Panc1 (cell line): ENCODE measurements at regions not wholly inside any gene's neighbourhood (a gene's known extent, or its start where the extent isn't known, plus 50 kb on each side); places are given as distances from the start of the nearest gene placed in this dataset.

Source experiments
- ATAC-seq: fragments of 200-7000 bp; cut with Tn5 transposase; 2 replicates; pipeline ENCODE4 v1.9.1; 2020; ENCODE audit warnings: mild to moderate bottlenecking, moderate library complexity
- BruUV-seq: library from RNA; stranded (reverse); fragments of 400-500 nt; replicated peaks from 2 replicates; lab custom pipeline; 2021; lab: Mats Ljungman, UMichigan
- CTCF ChIA-PET: fragments of 300-600 bp; sonication (Branson Sonifier 250); formaldehyde crosslinking; loops from one replicate; lab custom pipeline; 2022; ENCODE audit warnings: antibody characterized with exemption; lab: Charles Lee
- POLR2A ChIA-PET: fragments of 300-600 bp; sonication (Branson Sonifier 250); formaldehyde crosslinking; loops from one replicate; lab custom pipeline; 2022; ENCODE audit warnings: antibody characterized with exemption; lab: Charles Lee
- DNase-seq: peaks from one replicate; pipeline ENCODE4 v3.0.0-alpha.2; 2010; ENCODE audit warnings: low read depth, low spot score
- H3K27ac ChIP-seq: 2 replicates; pipeline ENCODE4 v1.5.1; 2011; ENCODE audit warnings: mild to moderate bottlenecking, low read length, inconsistent platforms
- H3K27me3 ChIP-seq: fragments of 200-500 bp; sonication (Bioruptor generic); 2 replicates; pipeline ENCODE4 v1.6.0; 2014; ENCODE audit warnings: low read length, inconsistent platforms; ENCODE audit not compliant: control insufficient read depth, insufficient read depth
- H3K36me3 ChIP-seq: fragments of 200-500 bp; sonication (Bioruptor generic); 2 replicates; pipeline ENCODE4 v1.5.1; 2014; ENCODE audit warnings: inconsistent platforms, mild to moderate bottlenecking, low read length, moderate library complexity; ENCODE audit not compliant: control insufficient read depth, insufficient read depth
- H3K4me1 ChIP-seq: 2 replicates; pipeline ENCODE4 v1.5.1; 2011; ENCODE audit warnings: inconsistent platforms, mild to moderate bottlenecking, low read length, moderate library complexity; ENCODE audit not compliant: control insufficient read depth, insufficient read depth
- H3K4me3 ChIP-seq, 2 experiments: 2 replicates each; pipeline ENCODE4 v1.5.1; 2011 to 2012; ENCODE audit warnings: low read depth in 2 of 2, low read length in 2 of 2, mild to moderate bottlenecking in 2 of 2, inconsistent platforms in 1 of 2, moderate library complexity in 1 of 2
- H3K9me3 ChIP-seq: fragments of 200-500 bp; sonication (Bioruptor generic); 2 replicates; pipeline ENCODE4 v1.5.1; 2014; ENCODE audit warnings: low read depth, mild to moderate bottlenecking, inconsistent platforms, low read length, moderate library complexity; ENCODE audit not compliant: control insufficient read depth, insufficient read depth
- CTCF ChIP-seq: fragments of 450-650 bp; IDR thresholded peaks from 2 replicates; pipeline ENCODE4 v1.5.1; 2017; ENCODE audit warnings: mild to moderate bottlenecking
- POLR2AphosphoS5 ChIP-seq: IDR thresholded peaks from 2 replicates; pipeline ENCODE4 v1.6.1; 2012; ENCODE audit warnings: mild to moderate bottlenecking, low read depth, low read length, moderate library complexity
- REST ChIP-seq, 2 experiments: IDR thresholded peaks; 2 replicates each; pipeline ENCODE4 v1.6.1; 2011 to 2012; ENCODE audit warnings: low read depth in 2 of 2, control low read depth in 1 of 2, low read length in 1 of 2, mild to moderate bottlenecking in 1 of 2, moderate library complexity in 1 of 2; ENCODE audit not compliant: insufficient read depth in 1 of 2
- SIN3A ChIP-seq: IDR thresholded peaks from 2 replicates; pipeline ENCODE4 v1.6.1; 2012; ENCODE audit warnings: low read depth, mild to moderate bottlenecking, low read length, moderate library complexity, borderline replicate concordance; ENCODE audit not compliant: insufficient read depth
- TCF7L2 ChIP-seq: IDR thresholded peaks from 2 replicates; pipeline ENCODE4 v1.6.1; 2011; ENCODE audit warnings: mild to moderate bottlenecking, low read depth, low read length, inconsistent platforms
- in situ Hi-C: cut with HindIII; loops from 2 replicates; pipeline ENCODE4 v1.10.0; 2016; ENCODE audit warnings: low sequenced_read_pairs, low pct_unique_long_range_greater_than_20kb
- intact Hi-C: fragments of 100-400 bp; cut with micrococcal nuclease; formaldehyde crosslinking; loops from one replicate; pipeline ENCODE4 v1.10.0; 2022; ENCODE audit not compliant: unreplicated experiment

GRCh38 chr2:184339966-184340365 lies 258.4 kb upstream of the ZNF804A start:
- Histone ChIP-seq H3K4me1 (no peaks in the 10 kb centered on the region), H3K27ac (no peak overlapping the region), H3K36me3 (no peaks in the 10 kb centered on the region), H3K9me3 (no peaks in the 10 kb centered on the region), H3K27me3 (no peaks in the 10 kb centered on the region), H3K4me3 (no peak overlapping the region)
- intact Hi-C loops (no loop called here), in situ Hi-C loops (no loop called here)
- TF ChIP-seq REST (IDR thresholded peaks at IDR 0.05; ENCODE audit: insufficient read depth in 1 of 2, low read depth in 2 of 2, low read length in 1 of 2) (no peak), TCF7L2 (no peak), POLR2AphosphoS5 (no peak), CTCF (no peak), SIN3A (no peak)
- DNase-seq (no peak), ATAC-seq (no peak)
- ChIA-PET CTCF (no interaction called here), POLR2A (no interaction called here)
- BruUV-seq, result no TSS peak

GRCh38 chr2:184346338-184346862 lies 251.9 kb upstream of the ZNF804A start:
- TF ChIP-seq TCF7L2 (no peak), REST (IDR thresholded peaks at IDR 0.05; ENCODE audit: insufficient read depth in 1 of 2, low read depth in 2 of 2, low read length in 1 of 2) (no peak), CTCF (no peak), POLR2AphosphoS5 (no peak), SIN3A (no peak)
- Histone ChIP-seq H3K36me3 (no peaks in the 10 kb centered on the region), H3K27me3 (no peaks in the 10 kb centered on the region), H3K9me3 (no peaks in the 10 kb centered on the region), H3K4me1 (no peaks in the 10 kb centered on the region), H3K4me3 (no peak overlapping the region), H3K27ac (no peak overlapping the region)
- no TSS peak for BruUV-seq
- in situ Hi-C loops (no loop called here), intact Hi-C loops (no loop called here)
- ChIA-PET POLR2A (interaction anchor here (0.6 kb wide), 1 partner anchor 303 kb away, joined by 12 read pairs; no protein-coding TSS in a partner anchor), CTCF (no interaction called here)
- no peak for DNase-seq
- no peak for ATAC-seq
